ENCODE measurements at regions not wholly inside any gene's neighbourhood (a gene's known extent, or its start where the extent isn't known, plus 50 kb on each side); places are given as distances from the start of the nearest gene placed in this dataset.

- H3K4me1 ChIP-seq (ENCODE audit: insufficient read depth, low read length) = no peaks in the 10 kb centered on the region
- intact Hi-C loops (cut with DNase I, micrococcal nuclease) = no loop called here
- ATAC-seq (ENCODE audit: poor library complexity) (no peak), DNase-seq (no peak)
- no peak for TF ChIP-seq CTCF (IDR thresholded peaks at IDR 0.05)
- Mint-ChIP-seq H3K9me3 (no peaks in the 10 kb centered on the region), H3K27ac (no peak overlapping the region), H3K36me3 (ENCODE audit: low read depth) (no peaks in the 10 kb centered on the region), H3K4me1 (ENCODE audit: low read depth) (no peaks in the 10 kb centered on the region), H3K4me3 (no peak overlapping the region), H3K27me3 (peaks cover 14% of the 10 kb centered on the region)
- peaks cover 0 to 18% of the 10 kb centered on the region in 2 experiments for H3K9me3 ChIP-seq (ENCODE audit: control insufficient read depth in 1 of 2, insufficient read depth in 1 of 2, low read length in 2 of 2)
- POLR2A ChIA-PET = no interaction called here
- CTCF ChIA-PET = no interaction called here
- H3K4me3 ChIP-seq (ENCODE audit: low read length) = no peak overlapping the region
- H3K27ac ChIP-seq (ENCODE audit: low read depth in 1 of 2, low read length in 2 of 2) = no peak overlapping the region
- no peaks in the 10 kb centered on the region for H3K36me3 ChIP-seq (ENCODE audit: insufficient read depth, low read length)
- H3K27me3 ChIP-seq (ENCODE audit: control insufficient read depth in 1 of 2, insufficient read depth in 2 of 2, low read length in 2 of 2) = no peaks in the 10 kb centered on the region
Measured at GRCh38 chr13:112233716-112234115, 142.4 kb upstream of the SPACA7 start.

GRCh38 chr13:112234131-112234875, 141.9 kb upstream of the SPACA7 start:
- ATAC-seq (ENCODE audit: poor library complexity) (no peak), DNase-seq (no peak)
- Histone ChIP-seq H3K27ac (ENCODE audit: low read depth in 1 of 2, low read length in 2 of 2) (no peak overlapping the region), H3K4me3 (ENCODE audit: low read length) (no peak overlapping the region), H3K4me1 (ENCODE audit: insufficient read depth, low read length) (no peaks in the 10 kb centered on the region), H3K36me3 (ENCODE audit: insufficient read depth, low read length) (no peaks in the 10 kb centered on the region), H3K9me3 (ENCODE audit: control insufficient read depth in 1 of 2, insufficient read depth in 1 of 2, low read length in 2 of 2) (peaks cover 0 to 17% of the 10 kb centered on the region in 2 experiments), H3K27me3 (ENCODE audit: control insufficient read depth in 1 of 2, insufficient read depth in 2 of 2, low read length in 2 of 2) (no peaks in the 10 kb centered on the region)
- H3K4me1 Mint-ChIP-seq (ENCODE audit: low read depth) = no peaks in the 10 kb centered on the region
- no peaks in the 10 kb centered on the region for H3K9me3 Mint-ChIP-seq
- TF ChIP-seq CTCF (IDR thresholded peaks at IDR 0.05) = no peak
- no peak overlapping the region for H3K4me3 Mint-ChIP-seq
- ChIA-PET POLR2A (no interaction called here), CTCF (no interaction called here)
- peaks cover 14% of the 10 kb centered on the region for H3K27me3 Mint-ChIP-seq
- H3K27ac Mint-ChIP-seq = no peak overlapping the region
- intact Hi-C loops (cut with DNase I, micrococcal nuclease) = no loop called here
- no peaks in the 10 kb centered on the region for H3K36me3 Mint-ChIP-seq (ENCODE audit: low read depth)

GRCh38 chr13:112236016-112236415, 140.1 kb upstream of the SPACA7 start:
- H3K27ac ChIP-seq (ENCODE audit: low read depth in 1 of 2, low read length in 2 of 2) = no peak overlapping the region
- ATAC-seq (ENCODE audit: poor library complexity) = no peak
- no peak overlapping the region for H3K4me3 ChIP-seq (ENCODE audit: low read length)
- H3K36me3 ChIP-seq (ENCODE audit: insufficient read depth, low read length) = no peaks in the 10 kb centered on the region
- no peaks in the 10 kb centered on the region for H3K4me1 Mint-ChIP-seq (ENCODE audit: low read depth)
- no peak for TF ChIP-seq CTCF (IDR thresholded peaks at IDR 0.05)
- no peak overlapping the region for H3K4me3 Mint-ChIP-seq
- CTCF ChIA-PET = no interaction called here
- peaks cover 0 to 14% of the 10 kb centered on the region in 2 experiments for H3K9me3 ChIP-seq (ENCODE audit: control insufficient read depth in 1 of 2, insufficient read depth in 1 of 2, low read length in 2 of 2)
- no peaks in the 10 kb centered on the region for H3K27me3 ChIP-seq (ENCODE audit: control insufficient read depth in 1 of 2, insufficient read depth in 2 of 2, low read length in 2 of 2)
- intact Hi-C loops (cut with DNase I, micrococcal nuclease) = no loop called here
- no peak for DNase-seq
- no peaks in the 10 kb centered on the region for H3K4me1 ChIP-seq (ENCODE audit: insufficient read depth, low read length)
- POLR2A ChIA-PET = no interaction called here
- H3K27me3 Mint-ChIP-seq = peaks cover 10% of the 10 kb centered on the region
- H3K9me3 Mint-ChIP-seq = no peaks in the 10 kb centered on the region
- H3K36me3 Mint-ChIP-seq (ENCODE audit: low read depth) = no peaks in the 10 kb centered on the region
- no peak overlapping the region for H3K27ac Mint-ChIP-seq

Measured in CD4-positive, alpha-beta T cell (primary cell).